ENCODE measurements at regions not wholly inside any gene's neighbourhood (a gene's known extent, or its start where the extent isn't known, plus 50 kb on each side); places are given as distances from the start of the nearest gene placed in this dataset.

DNA sequence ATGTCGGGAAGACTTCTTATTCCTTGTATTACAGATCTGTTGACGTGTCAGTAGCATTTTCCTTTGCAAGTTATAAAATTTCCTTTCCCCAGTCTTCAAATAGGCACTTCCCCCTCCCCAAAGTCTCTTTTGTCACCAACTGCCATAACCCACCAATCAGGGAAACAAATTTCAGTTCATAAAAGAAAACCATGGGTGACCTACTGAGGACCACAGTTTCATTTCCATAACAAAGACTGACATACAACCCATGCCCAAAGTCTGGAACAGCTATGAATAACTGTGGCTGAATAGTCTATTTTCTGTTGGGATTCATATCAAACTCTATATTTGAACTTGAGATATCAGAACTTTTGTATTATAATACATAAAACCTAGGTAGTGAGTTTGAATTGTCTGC, 307.8 kb downstream of the KBTBD8 start:
- no peak overlapping the region for H3K9ac ChIP-seq (ENCODE audit: low read length in 3 of 3)

DNA sequence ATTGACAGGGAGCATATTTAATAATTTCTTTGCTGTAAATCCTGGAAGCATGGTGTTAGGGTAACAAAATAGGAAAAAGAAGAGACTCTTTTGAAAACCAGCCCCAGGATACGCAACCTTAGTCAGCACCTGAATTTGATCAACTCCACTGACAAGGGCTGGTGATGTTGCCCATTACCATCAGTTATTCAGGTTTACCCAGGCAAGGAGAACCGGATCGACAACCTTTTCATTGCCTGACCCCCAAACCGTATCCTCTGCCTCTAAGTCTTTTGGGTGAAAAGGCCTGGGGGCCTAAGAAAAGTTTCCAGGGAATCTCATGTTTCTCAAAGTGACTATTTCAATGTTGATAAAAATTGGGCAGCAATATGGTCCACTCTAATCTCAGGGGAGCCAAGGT, 313.3 kb downstream of the KBTBD8 start:
- Histone ChIP-seq H3K4me3 (ENCODE audit: low read length in 3 of 3) (no peak overlapping the region), H3K27me3 (ENCODE audit: control insufficient read depth, insufficient read depth, low read length) (no peaks in the 10 kb centered on the region), H3K9me3 (ENCODE audit: control insufficient read depth in 2 of 3, insufficient read depth in 1 of 3, low read length in 3 of 3) (no peaks in the 10 kb centered on the region), H3K36me3 (ENCODE audit: control insufficient read depth in 2 of 3, insufficient read depth in 3 of 3, low read length in 3 of 3) (no peaks in the 10 kb centered on the region), H3K27ac (ENCODE audit: low read depth in 2 of 2, low read length in 2 of 2) (no peak overlapping the region), H3K4me1 (ENCODE audit: control insufficient read depth in 2 of 3, insufficient read depth in 2 of 3, low read depth in 1 of 3, low read length in 3 of 3) (no peaks in the 10 kb centered on the region), H3K9ac (ENCODE audit: low read length in 3 of 3) (no peak overlapping the region)
- intact Hi-C loops (cut with DNase I): no loop called here
- FAIRE-seq (no peak), DNase-seq (no peak)
- TF ChIP-seq, protein P1, sequence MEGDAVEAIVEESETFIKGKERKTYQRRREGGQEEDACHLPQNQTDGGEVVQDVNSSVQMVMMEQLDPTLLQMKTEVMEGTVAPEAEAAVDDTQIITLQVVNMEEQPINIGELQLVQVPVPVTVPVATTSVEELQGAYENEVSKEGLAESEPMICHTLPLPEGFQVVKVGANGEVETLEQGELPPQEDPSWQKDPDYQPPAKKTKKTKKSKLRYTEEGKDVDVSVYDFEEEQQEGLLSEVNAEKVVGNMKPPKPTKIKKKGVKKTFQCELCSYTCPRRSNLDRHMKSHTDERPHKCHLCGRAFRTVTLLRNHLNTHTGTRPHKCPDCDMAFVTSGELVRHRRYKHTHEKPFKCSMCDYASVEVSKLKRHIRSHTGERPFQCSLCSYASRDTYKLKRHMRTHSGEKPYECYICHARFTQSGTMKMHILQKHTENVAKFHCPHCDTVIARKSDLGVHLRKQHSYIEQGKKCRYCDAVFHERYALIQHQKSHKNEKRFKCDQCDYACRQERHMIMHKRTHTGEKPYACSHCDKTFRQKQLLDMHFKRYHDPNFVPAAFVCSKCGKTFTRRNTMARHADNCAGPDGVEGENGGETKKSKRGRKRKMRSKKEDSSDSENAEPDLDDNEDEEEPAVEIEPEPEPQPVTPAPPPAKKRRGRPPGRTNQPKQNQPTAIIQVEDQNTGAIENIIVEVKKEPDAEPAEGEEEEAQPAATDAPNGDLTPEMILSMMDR (IDR thresholded peaks at IDR 0.05; ENCODE audit: borderline replicate concordance, extremely low read depth, insufficient read depth): no peak

More for the DNA sequence above, 307.8 kb downstream of the KBTBD8 start:
- TF ChIP-seq, protein P1 (IDR thresholded peaks at IDR 0.05; ENCODE audit: borderline replicate concordance, extremely low read depth, insufficient read depth): no peak
- DNase-seq (no peak), FAIRE-seq (no peak)
- no peaks in the 10 kb centered on the region for H3K36me3 ChIP-seq (ENCODE audit: control insufficient read depth in 2 of 3, insufficient read depth in 3 of 3, low read length in 3 of 3)
- no peaks in the 10 kb centered on the region for H3K27me3 ChIP-seq (ENCODE audit: control insufficient read depth, insufficient read depth, low read length)
- no peak overlapping the region for H3K4me3 ChIP-seq (ENCODE audit: low read length in 3 of 3)
- H3K4me1 ChIP-seq (ENCODE audit: control insufficient read depth in 2 of 3, insufficient read depth in 2 of 3, low read depth in 1 of 3, low read length in 3 of 3): no peaks in the 10 kb centered on the region
- H3K9me3 ChIP-seq (ENCODE audit: control insufficient read depth in 2 of 3, insufficient read depth in 1 of 3, low read length in 3 of 3): no peaks in the 10 kb centered on the region
- intact Hi-C loops (cut with DNase I): no loop called here
- no peak overlapping the region for H3K27ac ChIP-seq (ENCODE audit: low read depth in 2 of 2, low read length in 2 of 2)

DNA sequence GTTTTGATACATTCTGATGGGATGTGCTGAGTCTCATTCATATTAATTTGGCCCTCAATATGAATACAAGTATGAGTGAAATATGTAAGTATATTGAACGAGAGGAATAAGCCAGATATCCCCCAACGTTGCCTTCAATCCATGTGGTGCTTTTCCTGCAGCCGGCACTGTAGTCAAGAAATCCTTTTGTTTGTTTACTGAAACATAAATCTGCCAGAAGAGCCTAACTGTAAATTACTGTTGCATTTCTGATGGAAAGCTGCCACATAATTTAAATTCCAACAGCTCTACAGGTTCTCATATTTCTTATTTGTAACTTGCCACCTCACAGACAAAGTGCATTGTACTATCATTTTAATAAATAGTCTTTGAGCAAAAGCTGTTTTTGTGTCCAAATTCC, 314.0 kb downstream of the KBTBD8 start:
- DNase-seq (peak in 1 of 5 donors; percentile 9), FAIRE-seq (no peak)
- intact Hi-C loops (cut with DNase I): no loop called here

More for the DNA sequence above, 314.0 kb downstream of the KBTBD8 start:
- H3K4me3 ChIP-seq (ENCODE audit: low read length in 3 of 3): no peak overlapping the region
- no peak overlapping the region for H3K27ac ChIP-seq (ENCODE audit: low read depth in 2 of 2, low read length in 2 of 2)
- H3K36me3 ChIP-seq (ENCODE audit: control insufficient read depth in 2 of 3, insufficient read depth in 3 of 3, low read length in 3 of 3): no peaks in the 10 kb centered on the region
- no peak overlapping the region for H3K9ac ChIP-seq (ENCODE audit: low read length in 3 of 3)
- no peaks in the 10 kb centered on the region for H3K27me3 ChIP-seq (ENCODE audit: control insufficient read depth, insufficient read depth, low read length)
- TF ChIP-seq, protein P1 (IDR thresholded peaks at IDR 0.05; ENCODE audit: borderline replicate concordance, extremely low read depth, insufficient read depth): no peak
- no peaks in the 10 kb centered on the region for H3K4me1 ChIP-seq (ENCODE audit: control insufficient read depth in 2 of 3, insufficient read depth in 2 of 3, low read depth in 1 of 3, low read length in 3 of 3)
- H3K9me3 ChIP-seq (ENCODE audit: control insufficient read depth in 2 of 3, insufficient read depth in 1 of 3, low read length in 3 of 3): no peaks in the 10 kb centered on the region
